ENCODE measurements at regions not wholly inside any gene's neighbourhood (a gene's known extent, or its start where the extent isn't known, plus 50 kb on each side); places are given as distances from the start of the nearest gene placed in this dataset.

GRCh38 chr16:85275533-85276249 lies 163.4 kb upstream of the CIBAR2 start:
- H3K27me3 ChIP-seq, result no peaks in the 10 kb centered on the region
- H3K9me3 ChIP-seq, result no peaks in the 10 kb centered on the region
- no peak overlapping the region for H3K4me3 ChIP-seq (ENCODE audit: low read depth in 1 of 2, low read length in 1 of 2)
- no peak for TF ChIP-seq CTCF (IDR thresholded peaks at IDR 0.05)
- no peak overlapping the region for H3K27ac ChIP-seq
- no peaks in the 10 kb centered on the region for H3K4me1 ChIP-seq (ENCODE audit: control insufficient read depth in 1 of 2, insufficient read depth in 1 of 2, low read depth in 1 of 2, low read length in 1 of 2)
- no peaks in the 10 kb centered on the region for H3K36me3 ChIP-seq

DNA sequence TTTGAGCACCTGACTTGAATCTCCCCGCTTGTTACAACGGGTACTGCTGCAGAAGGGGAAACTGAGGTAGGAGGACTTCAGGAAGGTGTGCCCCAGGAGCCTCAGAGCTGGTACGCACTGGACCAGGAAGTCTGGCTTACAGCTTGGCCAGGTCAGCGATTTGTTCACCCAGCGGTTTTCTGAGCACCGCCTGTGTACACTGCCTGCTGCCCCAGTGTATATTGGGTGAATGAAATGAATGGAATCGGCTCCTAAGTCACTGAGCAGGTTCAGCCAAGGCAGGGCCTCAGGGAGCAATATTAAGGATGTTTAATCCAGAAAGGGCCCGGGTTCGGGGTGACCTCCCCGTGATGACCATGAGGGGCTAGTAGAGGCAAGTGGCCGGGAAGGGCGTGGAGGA lies 164.0 kb upstream of the CIBAR2 start:
- no peak overlapping the region for H3K27ac ChIP-seq
- H3K4me3 ChIP-seq (ENCODE audit: low read depth in 1 of 2, low read length in 1 of 2), result no peak overlapping the region
- H3K4me1 ChIP-seq (ENCODE audit: control insufficient read depth in 1 of 2, insufficient read depth in 1 of 2, low read depth in 1 of 2, low read length in 1 of 2), result no peaks in the 10 kb centered on the region
- no peaks in the 10 kb centered on the region for H3K36me3 ChIP-seq
- H3K9me3 ChIP-seq, result no peaks in the 10 kb centered on the region
- no peak for TF ChIP-seq CTCF (IDR thresholded peaks at IDR 0.05)
- H3K27me3 ChIP-seq, result no peaks in the 10 kb centered on the region

DNA sequence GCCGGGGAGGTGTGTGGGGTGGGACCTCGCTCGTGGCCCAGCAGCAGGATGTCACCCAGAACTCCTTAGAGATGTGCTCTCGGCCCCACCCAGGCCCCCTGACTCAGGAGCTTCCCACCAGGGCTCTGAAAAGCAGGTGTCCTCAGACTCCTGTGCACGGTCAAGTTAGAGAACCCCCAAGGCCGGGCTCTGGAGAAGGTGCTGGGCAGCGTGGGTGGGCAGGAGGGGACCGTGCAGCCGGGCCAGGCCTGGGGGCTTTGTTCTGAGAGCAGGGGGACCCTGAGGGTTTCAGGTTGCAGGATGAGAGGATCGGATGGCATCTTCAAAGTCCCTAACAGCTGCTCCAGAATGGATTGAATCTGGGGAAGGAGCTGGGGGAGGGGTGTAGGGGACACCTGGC lies 164.4 kb upstream of the CIBAR2 start:
- no peaks in the 10 kb centered on the region for H3K36me3 ChIP-seq
- TF ChIP-seq CTCF (IDR thresholded peaks at IDR 0.05), result no peak
- H3K27ac ChIP-seq, result no peak overlapping the region

GRCh38 chr16:85278839-85279238 lies 166.6 kb upstream of the CIBAR2 start:
- Histone ChIP-seq H3K9me3 (no peaks in the 10 kb centered on the region), H3K36me3 (no peaks in the 10 kb centered on the region), H3K4me1 (ENCODE audit: control insufficient read depth in 1 of 2, insufficient read depth in 1 of 2, low read depth in 1 of 2, low read length in 1 of 2) (no peaks in the 10 kb centered on the region), H3K4me3 (ENCODE audit: low read depth in 1 of 2, low read length in 1 of 2) (no peak overlapping the region), H3K27me3 (no peaks in the 10 kb centered on the region), H3K27ac (no peak overlapping the region)
- no peak for TF ChIP-seq CTCF (IDR thresholded peaks at IDR 0.05)

More for the DNA sequence above, 164.4 kb upstream of the CIBAR2 start:
- H3K27me3 ChIP-seq, result no peaks in the 10 kb centered on the region
- H3K9me3 ChIP-seq, result no peaks in the 10 kb centered on the region
- no peak overlapping the region for H3K4me3 ChIP-seq (ENCODE audit: low read depth in 1 of 2, low read length in 1 of 2)
- no peaks in the 10 kb centered on the region for H3K4me1 ChIP-seq (ENCODE audit: control insufficient read depth in 1 of 2, insufficient read depth in 1 of 2, low read depth in 1 of 2, low read length in 1 of 2)

- no peaks in the 10 kb centered on the region for H3K27me3 ChIP-seq
- no peaks in the 10 kb centered on the region for H3K9me3 ChIP-seq
- H3K4me1 ChIP-seq (ENCODE audit: control insufficient read depth in 1 of 2, insufficient read depth in 1 of 2, low read depth in 1 of 2, low read length in 1 of 2), result no peaks in the 10 kb centered on the region
- H3K36me3 ChIP-seq, result no peaks in the 10 kb centered on the region
- H3K27ac ChIP-seq, result no peak overlapping the region
- H3K4me3 ChIP-seq (ENCODE audit: low read depth in 1 of 2, low read length in 1 of 2), result no peak overlapping the region
- no peak for TF ChIP-seq CTCF (IDR thresholded peaks at IDR 0.05)
Measured at GRCh38 chr16:85279402-85279801, 167.1 kb upstream of the CIBAR2 start.
